GM10266 (cell line): ENCODE measurements at regions not wholly inside any gene's neighbourhood (a gene's known extent, or its start where the extent isn't known, plus 50 kb on each side); places are given as distances from the start of the nearest gene placed in this dataset.
"Not testable (repeated sequence)": the region's sequence is repeated elsewhere in the genome, so short reads cannot be mapped to it uniquely, and the experiment has no call there.

Experiments used
- DNase-seq: peaks from one replicate; pipeline ENCODE4 v3.0.0; 2012; ENCODE audit errors: extremely low spot score
- CTCF ChIP-seq: IDR thresholded peaks from 2 replicates; pipeline ENCODE4 v1.5.1; 2012; ENCODE audit warnings: mild to moderate bottlenecking, low read depth; ENCODE audit not compliant: control insufficient read depth, insufficient read depth; ENCODE audit errors: missing control alignments

DNA sequence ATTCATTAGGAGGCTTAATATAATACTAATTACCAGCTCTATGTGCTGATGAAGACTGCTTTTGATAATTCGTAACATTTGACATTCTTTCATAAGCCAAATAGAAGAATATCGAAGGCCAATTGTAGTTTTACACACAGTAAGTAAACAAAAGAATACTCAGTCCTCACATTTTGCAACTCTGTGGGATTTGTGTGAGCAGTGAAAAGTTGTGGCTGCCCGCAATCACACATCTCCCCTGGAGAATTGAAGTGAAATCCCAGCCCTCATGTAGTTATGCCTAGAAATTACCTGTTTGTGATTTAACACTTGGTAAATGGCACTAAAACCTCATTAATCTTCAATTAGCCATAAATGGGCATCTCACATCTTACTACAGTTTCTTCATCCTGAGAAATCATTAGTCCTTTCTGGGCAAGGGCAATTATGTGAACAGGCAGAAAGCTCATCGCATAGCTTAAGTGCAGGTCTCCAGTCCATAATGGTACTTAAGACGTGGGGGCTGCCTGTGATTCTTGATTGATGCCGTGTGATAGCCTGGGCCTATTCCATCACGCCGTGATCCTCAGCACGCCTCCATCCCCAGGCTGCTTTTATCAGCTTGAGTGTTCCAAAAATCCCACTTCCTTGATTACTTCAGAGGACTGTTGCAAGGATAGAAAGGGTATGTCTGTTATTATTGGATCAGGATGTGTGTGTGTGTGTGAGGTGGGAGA lies 97.9 kb upstream of the METTL14 start:
- DNase-seq: no peak
- TF ChIP-seq CTCF: no peak

DNA sequence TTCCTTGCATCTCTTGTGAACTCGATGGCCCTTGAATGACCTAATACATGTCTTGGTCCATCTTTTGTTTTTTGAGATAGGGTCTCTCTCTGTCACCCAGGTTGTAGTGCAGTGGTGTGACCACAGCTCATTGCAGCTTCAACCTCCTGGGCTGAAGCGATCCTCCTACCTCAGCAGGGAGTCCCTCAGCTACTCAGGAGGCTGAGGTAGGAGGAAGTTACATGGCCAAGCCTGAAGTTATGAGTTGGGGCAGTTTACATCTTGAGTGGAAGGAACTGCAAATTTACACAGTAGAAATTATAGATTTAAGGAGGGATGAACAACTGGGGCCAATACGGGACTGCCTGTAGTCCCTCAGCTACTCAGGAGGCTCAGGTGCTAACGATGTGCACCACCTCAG lies 97.2 kb upstream of the METTL14 start:
- TF ChIP-seq CTCF: no peak
- DNase-seq: no peak

DNA sequence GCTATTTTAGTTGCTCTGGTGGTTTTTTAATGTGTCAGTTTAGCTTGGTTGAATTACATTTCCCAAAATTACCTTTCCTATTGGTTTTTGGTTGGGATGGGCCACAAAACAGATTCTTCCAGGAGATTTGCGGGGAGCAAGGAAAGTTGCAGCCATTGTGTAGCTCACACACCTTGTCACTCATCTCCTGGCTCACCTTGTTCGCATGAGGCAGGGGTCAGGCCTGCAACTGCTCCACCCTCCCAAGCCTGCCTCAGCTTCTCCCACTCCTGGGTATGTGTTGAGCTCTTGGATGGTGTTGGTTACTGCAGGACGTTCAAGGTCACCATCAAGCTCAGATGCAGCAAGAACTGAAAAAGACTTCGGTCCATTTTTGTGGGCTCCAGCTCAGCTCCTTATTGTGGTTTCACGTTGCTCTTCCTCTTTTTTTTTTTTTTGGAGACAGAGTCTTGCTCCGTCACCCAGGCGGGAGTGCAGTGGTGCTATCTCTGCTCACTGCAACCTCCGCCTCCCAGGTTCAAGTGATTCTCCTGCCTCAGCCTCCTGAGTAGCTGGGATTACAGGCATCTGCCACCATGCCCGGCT lies 95.6 kb upstream of the METTL14 start:
- TF ChIP-seq CTCF: no peak

GRCh38 chr4:118591339-118592046 lies 93.7 kb upstream of the METTL14 start:
- DNase-seq: peak; percentile 71

More for the DNA sequence above, 95.6 kb upstream of the METTL14 start:
- no peak for DNase-seq

GRCh38 chr4:118592289-118592688 lies 92.9 kb upstream of the METTL14 start:
- DNase-seq: not testable (repeated sequence)

- not testable (repeated sequence) for DNase-seq
Measured at GRCh38 chr4:118595883-118596282, 89.3 kb upstream of the METTL14 start.

DNA sequence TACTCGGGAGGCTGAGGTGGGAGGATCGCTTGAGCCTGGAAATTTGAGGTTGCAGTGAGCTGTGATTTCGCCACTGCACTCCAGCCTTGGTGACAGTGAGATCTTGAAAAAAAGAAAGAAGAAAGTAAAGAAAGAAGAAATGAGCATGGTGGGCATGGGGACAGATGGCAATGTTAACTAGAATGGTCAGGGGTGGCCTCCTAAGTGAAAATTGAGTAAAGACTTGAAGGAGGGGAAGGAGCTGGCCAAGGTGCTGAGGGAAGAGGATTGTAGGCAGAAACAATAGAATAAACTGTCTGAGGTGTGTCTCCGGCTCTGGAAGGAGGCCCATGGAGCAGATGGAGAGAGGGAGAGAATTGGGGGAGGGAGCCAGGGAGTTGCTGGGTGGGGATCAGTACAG lies 60.1 kb upstream of the METTL14 start:
- DNase-seq: not testable (repeated sequence)

GRCh38 chr4:118629697-118630096 lies 55.5 kb upstream of the METTL14 start:
- not testable (repeated sequence) for DNase-seq

- DNase-seq: not testable (repeated sequence)
Measured at GRCh38 chr4:118630897-118631296, 54.3 kb upstream of the METTL14 start.

- not testable (repeated sequence) for DNase-seq
Measured at GRCh38 chr4:118631321-118632050, 53.7 kb upstream of the METTL14 start.

- not testable (repeated sequence) for DNase-seq
Measured at GRCh38 chr4:118633476-118633875, 51.7 kb upstream of the METTL14 start.

- DNase-seq: not testable (repeated sequence)
Measured at GRCh38 chr4:118634126-118634875, 50.9 kb upstream of the METTL14 start.
